IMR-90 (cell line): ENCODE measurements at regions not wholly inside any gene's neighbourhood (a gene's known extent, or its start where the extent isn't known, plus 50 kb on each side); places are given as distances from the start of the nearest gene placed in this dataset.

Experiments used
- ATAC-seq: fragments of 200-7000 bp; cut with Tn5 transposase; 2 replicates; pipeline ENCODE4 v1.9.1; 2020; ENCODE audit warnings: low read depth, mild to moderate bottlenecking, moderate library complexity
- BruUV-seq: library from RNA; stranded (reverse); fragments of 400-500 nt; replicated peaks from 2 replicates; lab custom pipeline; 2021; lab: Mats Ljungman, UMichigan
- CTCF ChIA-PET: fragments of 300-600 bp; formaldehyde crosslinking; extraction: SDS; loops from one replicate; lab custom pipeline; 2021; ENCODE audit warnings: antibody characterized with exemption; lab: Yijun Ruan, JAX
- POLR2A ChIA-PET: fragments of 300-600 bp; sonication (Branson Sonifier 250); formaldehyde crosslinking; loops from one replicate; lab custom pipeline; 2022; ENCODE audit warnings: antibody characterized with exemption; ENCODE audit not compliant: unreplicated experiment; lab: Charles Lee
- DNase-seq: peaks from one replicate; pipeline ENCODE4 v3.0.0; 2013
- H2AFZ ChIP-seq: replicated peaks from 2 replicates; pipeline ENCODE3; 2013; ENCODE audit warnings: low read length, mild to moderate bottlenecking; ENCODE audit not compliant: poor library complexity
- H2AK5ac ChIP-seq: 2 replicates; pipeline ENCODE4 v1.6.1; 2013; ENCODE audit warnings: low read depth, low read length, inconsistent platforms
- H2AK9ac ChIP-seq: replicated peaks from 2 replicates; pipeline ENCODE3; 2013; ENCODE audit warnings: mild to moderate bottlenecking, low read depth, low read length, moderate library complexity; ENCODE audit not compliant: poor library complexity
- H2BK120ac ChIP-seq: 2 replicates; pipeline ENCODE4 v1.6.1; 2013; ENCODE audit warnings: low read depth, low read length, inconsistent platforms
- H2BK15ac ChIP-seq: 3 replicates; pipeline ENCODE4 v1.6.1; 2013; ENCODE audit warnings: low read depth, low read length, inconsistent platforms
- H2BK20ac ChIP-seq: 2 replicates; pipeline ENCODE4 v1.6.1; 2013; ENCODE audit warnings: low read depth, mild to moderate bottlenecking, inconsistent platforms, low read length, moderate library complexity
- H2BK5ac ChIP-seq: 2 replicates; pipeline ENCODE4 v1.6.1; 2013; ENCODE audit warnings: mild to moderate bottlenecking, low read depth, low read length, inconsistent platforms; ENCODE audit not compliant: poor library complexity, severe bottlenecking
- H3K14ac ChIP-seq: replicated peaks from 2 replicates; pipeline ENCODE4 v1.6.1; 2013; ENCODE audit warnings: low read depth, low read length, inconsistent platforms
- H3K18ac ChIP-seq: 2 replicates; pipeline ENCODE4 v1.6.1; 2013; ENCODE audit warnings: low read depth, low read length, control low read depth
- H3K23ac ChIP-seq: 2 replicates; pipeline ENCODE4 v1.6.1; 2013; ENCODE audit warnings: low read depth, low read length, inconsistent platforms
- H3K27ac ChIP-seq: 2 replicates; pipeline ENCODE4 v1.5.1; 2013; ENCODE audit warnings: mild to moderate bottlenecking, control low read depth, low read length; ENCODE audit not compliant: insufficient read depth
- H3K27me3 ChIP-seq: 2 replicates; pipeline ENCODE4 v1.6.1; 2013; ENCODE audit warnings: low read length; ENCODE audit not compliant: control insufficient read depth, insufficient read depth
- H3K36me3 ChIP-seq: 2 replicates; pipeline ENCODE4 v1.6.1; 2013; ENCODE audit warnings: low read length, mixed read lengths; ENCODE audit not compliant: control insufficient read depth, insufficient read depth
- H3K4ac ChIP-seq: 2 replicates; pipeline ENCODE4 v1.6.1; 2013; ENCODE audit warnings: low read depth, low read length, inconsistent platforms
- H3K4me1 ChIP-seq: 2 replicates; pipeline ENCODE4 v1.6.1; 2013; ENCODE audit warnings: low read length, mixed read lengths; ENCODE audit not compliant: control insufficient read depth, insufficient read depth
- H3K4me2 ChIP-seq: 2 replicates; pipeline ENCODE4 v1.6.1; 2013; ENCODE audit warnings: low read depth, mild to moderate bottlenecking, control low read depth, low read length, moderate library complexity
- H3K4me3 ChIP-seq: 2 replicates; pipeline ENCODE4 v1.5.1; 2013; ENCODE audit warnings: low read depth, mild to moderate bottlenecking, control low read depth, low read length, moderate library complexity; ENCODE audit not compliant: insufficient read depth
- H3K56ac ChIP-seq: 2 replicates; pipeline ENCODE4 v1.6.1; 2013; ENCODE audit warnings: low read length, inconsistent platforms; ENCODE audit not compliant: insufficient read depth; ENCODE audit errors: extremely low read depth
- H3K79me1 ChIP-seq, 2 experiments: 2 replicates each; pipeline ENCODE4 v1.6.1; 2013; ENCODE audit warnings: low read length in 2 of 2, inconsistent platforms in 1 of 2, low read depth in 1 of 2
- H3K9ac ChIP-seq: 2 replicates; pipeline ENCODE4 v1.6.1; 2013; ENCODE audit warnings: low read depth, low read length, control low read depth
- H3K9me1 ChIP-seq: 2 replicates; pipeline ENCODE4 v1.6.1; 2013; ENCODE audit warnings: low read length, inconsistent platforms; ENCODE audit not compliant: insufficient read depth
- H3K9me3 ChIP-seq: 2 replicates; pipeline ENCODE4 v1.6.1; 2013; ENCODE audit warnings: low read length; ENCODE audit not compliant: control insufficient read depth, insufficient read depth
- H4K20me1 ChIP-seq: 2 replicates; pipeline ENCODE4 v1.6.1; 2013; ENCODE audit warnings: low read length, inconsistent platforms; ENCODE audit not compliant: insufficient read depth
- H4K5ac ChIP-seq: 2 replicates; pipeline ENCODE4 v1.6.1; 2013; ENCODE audit warnings: mild to moderate bottlenecking, low read depth, low read length, control low read depth
- H4K8ac ChIP-seq, 2 experiments: 2 replicates each; pipeline ENCODE4 v1.6.1; 2013; ENCODE audit warnings: low read depth in 2 of 2, low read length in 2 of 2, control low read depth in 1 of 2, inconsistent platforms in 1 of 2
- H4K91ac ChIP-seq: 2 replicates; pipeline ENCODE4 v1.6.1; 2013; ENCODE audit warnings: low read depth, low read length, inconsistent platforms; ENCODE audit not compliant: insufficient read depth
- NFE2L2 ChIP-seq: fragments of 150-350 bp; IDR thresholded peaks from 2 replicates; pipeline ENCODE4 v1.6.1; 2016; ENCODE audit warnings: low read depth, mild to moderate bottlenecking, low read length
- WGBS, 2 experiments: methylation state at CpG; one replicate each; pipeline versions ENCODE4 v1.1.5 to v1.1.7; 2013; ENCODE audit warnings: missing lambda C conversion rate in 2 of 2; ENCODE audit not compliant: insufficient read length in 1 of 2; ENCODE audit errors: extremely low coverage in 2 of 2; 5-methylcytosine and 5-hydroxymethylcytosine counted together
- dilution Hi-C: fragments of 300-500 bp; cut with HindIII; formaldehyde crosslinking; loops from one replicate; pipeline ENCODE4 v1.14.3; 2018; ENCODE audit warnings: low sequenced_read_pairs; ENCODE audit not compliant: unreplicated experiment
- in situ Hi-C: fragments of 300-500 bp; cut with MboI; formaldehyde crosslinking; loops from 3 replicates; pipeline ENCODE4 v1.14.3; 2019; ENCODE audit warnings: low sequenced_read_pairs, inconsistent platforms, mixed read lengths
- intact Hi-C: fragments of 100-400 bp; cut with micrococcal nuclease; formaldehyde crosslinking; loops from 2 replicates; pipeline ENCODE4 v1.10.0; 2022

DNA sequence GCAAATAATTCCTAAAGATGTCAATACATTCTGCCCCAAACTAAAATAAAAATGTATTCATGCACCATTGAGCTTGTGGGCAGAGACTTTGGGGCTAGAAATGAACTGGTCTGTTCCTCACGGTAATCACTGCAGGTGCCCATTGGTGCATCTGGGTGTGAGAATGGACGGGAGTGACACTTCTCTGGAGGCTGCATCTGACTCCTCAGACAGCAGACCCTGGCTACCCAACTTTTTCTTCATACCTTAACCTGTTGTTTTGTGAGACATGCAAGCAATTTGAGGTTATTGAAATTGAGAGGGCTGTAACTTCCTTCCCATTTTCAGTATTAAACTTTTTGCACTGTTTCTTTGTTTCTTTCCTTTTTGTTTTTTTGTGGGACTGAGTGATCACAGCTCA, 333.4 kb downstream of the ICE1 start:
- no peak overlapping the region for H2AFZ ChIP-seq
- H3K27ac ChIP-seq = no peak overlapping the region
- no peaks in the 10 kb centered on the region for H3K36me3 ChIP-seq
- no peak overlapping the region for H4K91ac ChIP-seq
- intact Hi-C loops (no loop called here), in situ Hi-C loops (no loop called here), dilution Hi-C loops (no loop called here)
- no peak overlapping the region for H3K4ac ChIP-seq
- ChIA-PET CTCF (no interaction called here), POLR2A (no interaction called here)
- no peak overlapping the region for H3K4me2 ChIP-seq
- no peaks in the 10 kb centered on the region for H3K9me1 ChIP-seq
- H2BK120ac ChIP-seq = no peak overlapping the region
- no peak for DNase-seq
- H2AK5ac ChIP-seq = no peak overlapping the region
- H4K5ac ChIP-seq = no peak overlapping the region
- H3K27me3 ChIP-seq = no peaks in the 10 kb centered on the region
- ATAC-seq = no peak
- H4K20me1 ChIP-seq = no peaks in the 10 kb centered on the region
- WGBS, 2 experiments = no CpG with 5 or more reads among the region's 2 CpGs
- no peak overlapping the region for H3K56ac ChIP-seq
- no peak for TF ChIP-seq NFE2L2
- H3K4me1 ChIP-seq = no peaks in the 10 kb centered on the region
- no peaks in the 10 kb centered on the region for H3K79me1 ChIP-seq
- H3K9ac ChIP-seq = no peak overlapping the region
- no peak overlapping the region for H3K4me3 ChIP-seq
- H3K18ac ChIP-seq = no peak overlapping the region
- no peak overlapping the region for H2AK9ac ChIP-seq
- H2BK20ac ChIP-seq = no peak overlapping the region
- BruUV-seq = no TSS peak
- no peak overlapping the region for H3K14ac ChIP-seq
- H4K8ac ChIP-seq = no peak overlapping the region
- H3K9me3 ChIP-seq = peaks cover 10% of the 10 kb centered on the region
- no peak overlapping the region for H3K23ac ChIP-seq
- H2BK15ac ChIP-seq = no peak overlapping the region
- no peak overlapping the region for H2BK5ac ChIP-seq
